GM18873 (cell line): ENCODE measurements at regions not wholly inside any gene's neighbourhood (a gene's known extent, or its start where the extent isn't known, plus 50 kb on each side); places are given as distances from the start of the nearest gene placed in this dataset.

Experiments used
- ATAC-seq: cut with Tn5 transposase; IDR thresholded peaks from one replicate; pipeline ENCODE4 v1.9.1; 2021; ENCODE audit warnings: mild to moderate bottlenecking, moderate library complexity, moderate number of reproducible peaks; ENCODE audit not compliant: unreplicated experiment, low FRiP score

DNA sequence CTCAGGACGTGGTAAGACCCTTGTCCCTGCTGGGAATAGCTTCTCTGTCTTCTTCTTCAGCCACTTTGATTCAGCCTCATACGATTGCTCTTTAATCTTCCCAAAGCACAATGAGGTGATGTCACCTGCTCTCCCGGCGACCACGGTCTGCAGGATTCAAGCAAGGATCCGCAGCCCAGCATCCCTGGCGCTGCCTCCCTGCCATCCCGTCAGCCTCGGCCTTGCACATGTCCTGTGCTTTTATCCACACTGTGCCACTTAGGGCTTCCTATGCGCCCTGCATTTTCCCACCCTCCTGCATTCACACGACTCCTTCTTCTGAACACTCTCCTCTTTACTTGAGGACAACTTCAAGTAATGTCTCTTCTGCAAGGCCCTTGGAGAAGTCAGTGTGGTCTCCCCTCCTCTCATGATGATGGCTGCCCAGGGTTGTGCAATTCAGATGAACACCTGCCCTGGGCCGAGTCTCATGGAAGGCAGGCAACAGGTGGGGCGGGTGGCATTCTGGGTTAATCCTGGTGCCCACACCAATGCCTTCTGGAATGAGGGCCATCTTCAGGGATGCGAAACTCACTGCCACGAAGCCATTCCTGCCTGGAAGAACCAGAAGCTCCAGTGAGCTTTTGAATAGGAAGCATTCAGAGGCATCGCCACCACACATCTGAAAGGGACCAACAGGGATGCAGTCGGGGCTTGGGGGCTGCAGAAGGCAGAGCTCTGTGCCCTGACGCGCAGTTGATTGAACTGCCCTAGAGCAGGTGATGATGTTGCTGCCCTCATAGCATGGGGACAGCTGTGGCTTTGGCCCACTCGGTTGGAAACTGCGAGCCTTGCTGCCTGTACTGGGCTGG is 287.5 kb downstream of the GLRX3 start:
- ATAC-seq: no peak

DNA sequence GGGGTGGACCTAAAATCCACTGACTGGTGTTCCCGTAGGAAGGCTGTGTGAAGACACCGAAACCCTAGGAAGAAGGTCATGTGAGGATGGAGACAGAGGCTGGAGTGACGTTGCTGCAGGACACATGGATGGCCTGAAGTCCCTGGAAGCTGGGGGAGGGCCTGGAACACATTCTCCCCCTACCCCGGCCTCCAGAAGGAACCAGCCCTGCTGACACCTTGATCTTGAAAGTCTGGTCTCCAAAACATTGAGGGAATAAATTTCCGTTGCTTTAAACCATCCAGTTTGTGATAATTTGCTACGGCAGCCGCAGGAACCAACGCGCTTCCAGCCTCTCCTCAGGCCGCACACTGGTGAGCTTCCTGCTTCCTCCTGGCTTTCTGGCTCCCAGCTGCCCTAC is 288.2 kb downstream of the GLRX3 start:
- ATAC-seq: no peak

DNA sequence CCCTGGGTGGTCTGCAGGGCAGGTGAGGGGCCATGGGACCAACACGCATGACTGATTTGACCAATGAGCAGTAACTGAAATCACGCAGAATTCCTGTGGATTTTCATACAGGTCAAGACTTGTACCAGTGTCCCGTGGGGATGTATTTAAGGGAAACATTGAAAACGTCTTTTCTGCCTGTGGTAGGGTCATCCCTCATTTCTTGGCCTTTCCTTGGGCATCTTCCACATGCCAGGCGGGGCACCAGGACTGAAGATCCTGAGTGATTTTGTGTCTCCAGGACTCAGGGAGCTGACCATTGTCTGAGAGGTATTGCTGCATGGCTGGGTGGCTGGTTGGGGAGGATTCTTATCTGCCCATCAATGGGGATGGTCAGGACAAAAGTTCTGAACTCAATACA is 289.0 kb downstream of the GLRX3 start:
- ATAC-seq: no peak

DNA sequence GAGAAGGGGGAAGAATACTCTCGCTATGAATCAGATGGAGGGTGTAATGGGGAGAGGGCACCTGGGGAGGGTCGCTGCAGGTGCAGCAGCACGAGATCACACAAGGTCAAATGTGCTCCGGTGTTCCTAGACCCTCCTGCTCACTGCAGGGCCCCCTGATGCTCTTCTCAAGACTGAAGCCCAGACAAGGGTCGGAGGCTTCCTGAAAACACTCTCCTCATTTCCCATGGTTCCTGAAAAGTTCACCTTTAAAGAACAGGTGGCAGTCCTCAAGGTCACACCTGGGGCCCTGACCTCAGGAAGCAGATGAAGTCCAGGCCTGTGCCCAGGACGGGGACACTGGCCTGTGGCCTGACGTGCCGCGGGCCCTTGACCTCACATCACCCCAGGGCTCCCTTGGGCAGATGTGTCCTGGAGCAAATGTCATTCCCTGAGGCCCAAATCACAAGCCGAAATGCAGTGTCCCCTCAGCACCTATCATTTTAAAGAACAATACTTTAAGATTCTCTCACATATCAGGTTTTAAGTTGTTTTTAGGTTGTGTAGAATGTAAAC is 289.8 kb downstream of the GLRX3 start:
- ATAC-seq: no peak

DNA sequence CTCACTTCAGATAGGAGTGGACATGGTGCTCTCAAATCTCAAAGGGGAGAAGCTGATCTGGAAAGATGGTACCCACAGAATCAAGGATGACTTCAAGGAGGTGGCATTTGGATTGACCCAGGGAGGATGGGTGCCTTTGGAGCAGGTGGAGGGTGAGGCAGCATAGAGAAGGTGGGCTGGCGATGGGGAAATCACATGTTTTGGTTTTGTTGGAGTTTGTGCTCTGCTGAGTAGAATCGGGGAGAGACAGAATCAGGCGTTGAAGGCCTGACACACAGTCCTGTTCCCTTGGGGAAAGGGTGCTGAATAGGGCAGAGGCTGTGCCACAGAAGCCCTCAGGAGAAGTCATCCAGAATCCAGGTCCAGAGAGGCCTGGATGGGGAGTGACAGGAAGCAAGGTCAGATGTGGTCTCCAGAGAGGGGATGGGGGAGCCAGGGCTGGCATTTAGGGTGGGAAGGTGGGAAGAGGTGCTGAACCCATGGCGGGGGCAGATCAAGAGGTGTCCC is 291.1 kb downstream of the GLRX3 start:
- ATAC-seq: no peak

DNA sequence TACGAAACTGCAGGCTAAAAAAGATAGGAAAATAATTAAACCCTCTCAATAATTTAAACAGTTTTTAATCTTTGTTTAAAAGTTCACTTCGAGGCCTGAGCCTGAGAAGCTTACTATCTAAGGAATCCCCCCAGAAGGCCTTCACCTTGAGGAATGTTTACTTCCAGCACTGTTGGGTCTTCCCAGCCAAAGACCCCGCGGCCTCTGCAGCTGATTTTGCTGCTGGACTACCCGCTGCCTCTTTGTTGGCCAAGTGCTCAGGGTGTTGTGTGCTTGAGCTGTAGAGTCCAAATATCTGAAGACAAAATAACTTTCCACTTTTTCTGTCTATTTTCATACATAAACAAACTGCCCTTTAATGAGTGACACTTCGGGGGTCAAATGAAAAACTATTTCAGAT is 292.7 kb downstream of the GLRX3 start:
- no peak for ATAC-seq

DNA sequence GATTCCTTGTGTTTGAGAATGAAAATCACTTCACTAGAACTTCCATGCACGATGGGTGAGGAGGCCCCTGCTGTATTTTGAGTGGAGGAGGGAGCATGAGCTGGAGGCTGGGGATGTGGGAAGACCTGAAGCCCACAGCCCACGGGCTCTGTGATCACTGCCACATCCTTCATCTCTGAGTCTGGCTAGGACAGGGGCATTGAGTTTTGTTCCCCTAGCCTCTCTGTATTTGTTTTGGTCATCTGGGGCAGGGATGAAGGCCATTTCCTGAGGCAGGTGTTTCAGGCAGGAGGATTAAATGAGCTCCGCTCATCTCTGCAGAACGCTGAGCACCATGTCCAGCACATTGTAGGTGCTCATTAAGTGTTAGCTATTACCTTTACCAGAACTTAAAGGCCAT is 293.6 kb downstream of the GLRX3 start:
- no peak for ATAC-seq

DNA sequence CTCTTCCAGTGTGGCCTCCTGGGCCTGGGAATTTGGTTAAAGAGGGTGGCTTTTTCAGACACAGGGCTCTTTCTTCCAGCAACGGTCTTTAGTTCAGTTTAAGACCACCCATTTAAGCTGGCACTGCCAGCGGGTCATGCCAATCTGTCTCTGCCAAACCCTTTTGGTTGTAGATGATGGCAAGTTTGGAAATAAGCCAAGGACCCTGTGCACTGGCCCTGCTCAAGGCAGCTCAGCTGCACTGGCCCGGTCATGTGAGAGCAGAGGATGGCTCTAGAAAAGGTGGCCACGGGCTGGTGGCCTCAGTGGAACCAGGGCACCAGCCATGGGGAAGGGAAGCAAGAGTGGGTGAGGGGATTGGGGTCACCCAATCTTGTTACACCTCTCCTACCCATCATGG is 294.1 kb downstream of the GLRX3 start:
- no peak for ATAC-seq

DNA sequence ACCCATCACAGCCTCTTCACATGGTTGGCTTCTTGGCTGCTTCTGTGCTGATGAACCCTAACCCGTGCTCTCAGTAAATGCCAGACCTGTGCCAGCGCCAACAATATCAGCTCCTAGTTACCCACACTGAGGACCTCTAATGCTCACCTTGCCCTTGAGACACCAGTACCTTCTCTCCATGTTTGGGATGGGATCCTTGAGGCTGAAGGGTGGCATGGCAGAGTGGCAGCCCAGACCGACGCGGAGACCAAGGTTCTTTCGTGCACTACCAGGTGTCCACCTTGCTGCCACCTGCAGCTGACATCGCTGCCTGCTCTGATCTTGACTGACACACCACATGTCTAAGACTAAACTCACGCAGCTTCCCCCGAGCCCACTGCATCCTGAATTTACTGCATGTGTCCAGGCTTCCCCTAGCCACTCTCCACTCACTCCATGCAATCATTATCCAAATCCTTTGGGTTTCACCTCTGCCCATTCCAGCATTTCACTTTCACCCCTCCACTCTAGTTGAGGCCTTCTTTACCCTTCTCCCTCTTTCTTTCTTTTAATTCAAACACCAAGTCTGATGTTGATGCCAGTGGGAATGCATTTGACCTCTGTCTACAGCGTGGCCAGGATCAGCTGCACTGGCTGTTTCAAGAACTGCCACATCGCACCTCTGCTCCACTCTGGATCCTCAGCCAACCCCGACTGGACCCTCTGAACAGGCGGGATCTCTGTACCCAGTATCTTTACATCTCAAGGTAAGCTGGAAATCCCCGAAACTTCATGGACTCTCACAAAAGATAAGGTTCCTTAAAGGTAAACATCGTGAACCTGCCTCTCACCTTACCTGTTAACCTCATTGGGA is 294.9 kb downstream of the GLRX3 start:
- no peak for ATAC-seq

DNA sequence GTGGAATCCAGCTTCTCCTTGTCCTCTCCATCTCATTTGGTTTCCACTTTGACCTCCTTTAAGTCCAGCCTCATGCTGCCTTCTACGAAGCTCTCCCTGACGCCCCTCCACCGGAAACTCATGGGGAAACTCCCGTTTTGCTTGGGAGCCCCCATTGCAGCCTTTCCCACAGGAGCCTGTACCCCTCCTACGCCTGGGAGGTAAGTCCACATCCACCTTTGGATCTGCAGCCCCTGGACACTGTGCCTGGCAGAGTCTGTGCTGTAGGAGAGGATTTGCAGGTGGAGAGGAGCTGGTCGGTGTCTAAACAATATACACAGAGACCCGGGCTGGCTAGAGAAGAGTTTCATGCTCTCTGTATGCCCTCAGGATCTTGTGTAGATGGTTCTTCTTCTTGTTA is 296.1 kb downstream of the GLRX3 start:
- ATAC-seq: no peak

DNA sequence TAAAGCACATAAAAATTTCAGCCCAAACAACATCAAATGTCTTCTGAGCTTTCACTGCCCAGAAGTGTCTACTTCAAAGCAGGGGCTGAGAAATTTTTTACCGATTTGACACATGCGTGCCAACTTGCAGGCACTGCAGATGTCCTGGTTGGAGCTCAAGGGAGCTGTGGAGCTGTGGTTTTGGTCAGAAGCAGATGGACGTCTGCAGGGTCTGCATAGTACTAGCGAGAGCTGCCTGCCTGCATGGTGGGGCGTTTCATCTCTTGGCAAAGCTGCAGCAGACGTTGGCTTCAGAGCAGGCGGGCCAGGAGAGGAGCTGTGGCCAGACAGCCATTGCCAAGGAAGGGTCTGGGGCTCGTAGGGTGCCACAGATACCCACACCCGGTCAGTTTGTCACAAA is 296.7 kb downstream of the GLRX3 start:
- ATAC-seq: no peak

DNA sequence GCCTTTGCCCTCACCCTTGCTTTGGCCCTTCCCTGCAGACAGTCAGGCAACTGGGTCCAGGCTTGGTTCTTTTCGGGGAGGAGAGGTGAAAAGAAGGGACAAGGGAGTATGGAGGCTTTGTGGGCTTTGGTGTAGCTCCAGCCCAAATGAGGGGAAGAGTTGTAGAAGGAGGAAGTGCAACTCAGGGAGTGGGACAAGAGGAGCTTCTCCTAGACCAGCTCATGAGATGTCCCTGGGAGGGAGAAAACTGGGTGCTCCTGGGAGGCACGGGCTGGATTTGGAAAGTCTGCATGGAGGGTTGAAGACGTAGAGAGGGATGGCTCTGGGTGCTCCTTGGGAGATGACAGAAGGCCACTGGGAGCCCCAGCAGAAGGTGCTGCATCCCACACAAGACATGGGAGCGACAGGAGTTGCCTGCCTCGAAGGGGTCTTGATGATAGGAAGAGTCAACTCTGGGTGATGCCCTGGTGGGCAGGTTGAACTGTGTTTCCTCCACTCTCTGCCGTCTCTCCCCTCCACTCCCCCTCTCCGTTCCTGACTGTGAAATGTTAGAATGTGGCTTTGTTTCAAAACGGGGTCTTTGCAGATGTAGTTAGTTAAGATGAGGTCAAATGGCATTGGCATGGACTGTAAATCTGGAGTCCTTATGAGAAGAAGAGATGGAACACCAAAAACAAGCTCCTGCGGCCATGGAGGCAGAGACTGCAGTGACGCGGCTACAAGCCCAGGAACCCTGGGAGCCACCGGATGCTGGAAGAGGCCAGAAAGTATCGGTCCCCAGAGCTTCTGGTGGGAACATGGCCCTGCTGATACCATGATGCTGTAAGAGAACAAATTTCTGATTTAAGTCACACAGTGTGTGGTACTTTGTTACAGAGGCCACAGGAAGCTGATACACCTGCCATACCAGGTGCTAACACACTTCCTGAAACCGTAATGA is 298.5 kb downstream of the GLRX3 start:
- ATAC-seq: no peak

DNA sequence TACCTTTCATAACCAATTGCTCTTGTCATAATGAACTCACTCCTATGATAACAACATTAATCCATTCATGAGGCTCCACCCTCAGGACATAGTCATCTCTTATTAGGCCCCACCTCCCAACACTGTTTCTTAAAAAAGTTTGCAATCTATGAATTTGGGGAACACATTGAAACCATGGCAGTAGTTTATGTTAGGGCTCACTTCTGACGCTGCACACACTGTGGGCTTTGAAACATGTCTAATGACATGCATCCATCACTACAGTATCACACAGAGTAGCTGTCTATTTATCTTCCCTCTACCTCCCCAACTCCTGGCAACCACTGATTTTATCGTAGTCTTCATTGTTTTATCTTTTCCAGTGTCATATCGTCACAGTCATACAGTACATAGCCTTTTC is 299.8 kb downstream of the GLRX3 start:
- no peak for ATAC-seq

DNA sequence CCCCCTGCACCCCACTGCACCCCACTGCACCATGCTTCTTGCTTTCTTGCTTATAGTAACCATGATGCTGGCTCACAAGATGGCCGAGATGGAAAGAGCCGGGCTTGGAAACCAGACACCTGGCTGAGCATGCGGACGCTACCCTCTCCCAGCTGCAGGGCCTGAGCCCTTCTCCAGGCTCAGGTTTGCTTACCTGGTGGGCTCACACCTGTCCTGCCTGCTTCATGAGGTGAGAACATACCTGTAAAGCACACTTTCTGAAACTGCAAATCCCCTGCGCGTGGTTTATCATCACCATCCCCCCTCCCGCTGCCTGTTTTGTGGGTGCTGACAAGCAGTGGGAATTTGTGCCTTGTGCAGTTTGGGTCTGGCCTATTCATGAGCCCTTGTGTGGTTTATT is 302.7 kb downstream of the GLRX3 start:
- no peak for ATAC-seq

DNA sequence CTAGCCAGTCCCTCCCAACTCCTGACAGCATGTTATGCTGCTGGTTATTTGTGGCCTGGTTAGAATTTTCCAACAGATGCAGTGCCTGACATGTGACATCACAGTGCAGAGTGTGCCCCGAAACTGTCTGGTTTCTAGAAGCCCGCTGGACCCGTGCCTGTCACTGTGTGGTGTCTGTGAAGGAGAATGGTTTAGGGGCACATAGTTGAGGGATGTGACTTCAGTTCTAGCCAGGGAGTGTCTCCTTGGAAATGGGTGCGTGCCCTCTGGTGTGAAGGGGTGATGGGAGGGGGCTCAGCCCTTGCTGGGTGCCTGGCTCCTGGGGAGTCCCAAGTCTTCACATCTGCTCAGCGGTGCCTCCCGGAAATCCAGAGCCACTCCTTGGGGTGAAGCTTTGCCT is 303.6 kb downstream of the GLRX3 start:
- no peak for ATAC-seq

DNA sequence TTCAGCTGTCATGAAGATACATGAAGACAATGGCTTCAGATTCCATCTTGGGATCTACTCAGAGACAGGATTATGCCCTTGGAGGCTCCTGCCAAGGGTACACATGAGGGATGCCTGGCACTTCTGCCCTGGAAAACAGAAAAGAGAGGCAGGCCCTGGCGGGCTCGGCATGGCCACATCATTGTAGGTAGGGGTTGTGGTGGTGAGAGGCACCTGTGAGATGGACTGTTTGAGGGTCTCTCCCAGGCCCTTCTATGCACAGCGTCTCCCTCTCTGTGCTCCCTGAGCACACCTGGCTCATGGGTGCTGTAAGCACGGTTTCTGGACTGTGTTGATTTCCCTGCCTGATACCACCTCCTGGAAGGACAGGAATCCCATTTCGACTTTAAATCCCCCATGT is 304.3 kb downstream of the GLRX3 start:
- no peak for ATAC-seq

DNA sequence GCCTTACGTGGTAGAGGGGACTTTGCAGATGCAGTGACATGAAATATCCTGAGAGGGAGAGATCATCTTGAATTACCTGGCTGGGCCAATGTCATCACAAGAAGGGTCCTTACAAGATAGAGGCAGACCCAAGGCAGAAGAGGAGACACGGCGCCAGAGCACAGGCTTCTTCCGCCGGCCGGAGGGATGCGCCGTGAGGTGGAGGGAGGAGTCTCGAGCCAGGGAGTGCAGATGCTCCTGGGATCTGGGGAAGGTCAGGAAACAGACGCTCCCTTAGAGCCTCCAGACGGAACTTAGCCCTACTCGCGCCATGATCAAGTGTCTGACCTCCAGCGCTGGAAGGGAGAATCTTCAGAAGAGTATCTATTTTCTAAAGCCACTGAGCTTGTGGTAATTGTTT is 304.8 kb downstream of the GLRX3 start:
- ATAC-seq: no peak

DNA sequence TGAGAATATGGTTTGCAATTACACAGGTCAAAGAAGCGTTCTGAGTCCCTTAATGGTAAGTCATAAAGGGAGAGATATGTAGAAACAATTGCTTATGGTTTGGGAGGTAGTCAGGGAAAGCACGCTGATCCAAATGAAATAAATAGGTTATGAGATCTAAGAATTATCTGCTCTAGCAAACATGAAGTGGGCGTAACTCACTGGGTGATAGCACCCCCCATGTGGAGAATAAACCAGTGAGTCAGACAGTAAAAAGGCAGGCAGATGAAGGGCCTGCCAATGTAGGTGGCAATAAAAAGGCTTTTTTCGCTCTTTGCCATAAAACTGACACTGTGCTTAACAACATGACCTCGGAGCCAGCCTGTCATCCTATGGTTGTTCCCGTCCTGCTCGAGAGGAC is 306.9 kb downstream of the GLRX3 start:
- ATAC-seq: no peak

DNA sequence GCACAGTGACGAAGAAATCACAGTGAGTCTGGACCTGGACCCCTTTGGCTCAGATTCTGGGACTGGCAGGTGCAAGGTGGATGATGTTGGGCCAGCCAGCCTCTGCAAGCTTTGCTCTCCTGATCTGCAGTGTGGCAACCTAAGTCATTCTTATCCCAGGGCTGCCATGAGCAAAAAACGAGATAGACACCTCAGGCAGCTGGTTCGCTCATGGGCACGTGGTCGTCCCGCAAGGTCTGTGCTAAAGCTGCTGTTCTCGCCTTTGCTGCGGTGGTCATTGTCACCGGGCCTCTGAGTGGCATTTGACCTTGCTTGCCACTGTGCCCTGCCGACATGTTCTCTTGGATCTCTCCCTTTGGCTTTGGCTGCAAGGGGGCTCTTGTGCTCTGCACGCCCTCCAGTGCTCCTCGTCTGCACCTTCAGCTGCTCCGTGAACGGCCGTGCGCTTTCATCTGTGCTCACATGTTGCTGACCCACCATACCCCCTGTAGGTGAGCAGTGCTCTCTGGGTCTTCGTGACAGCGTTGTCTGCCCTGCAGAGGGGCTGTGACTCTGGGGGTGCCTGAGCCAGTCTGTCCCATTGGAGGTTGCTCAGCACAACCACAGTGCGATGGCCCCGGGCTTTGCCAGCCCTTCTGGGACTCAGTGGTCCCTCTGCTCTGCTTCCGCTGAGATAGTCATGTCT is 317.0 kb downstream of the GLRX3 start:
- no peak for ATAC-seq
